MM.1S (cell line): ENCODE measurements at regions not wholly inside any gene's neighbourhood (a gene's known extent, or its start where the extent isn't known, plus 50 kb on each side); places are given as distances from the start of the nearest gene placed in this dataset.

Source experiments
- EZH2 ChIP-seq: fragments of 300-600 bp; sonication (generic); optimal IDR thresholded peaks from 2 replicates; pipeline ENCODE3; 2017; ENCODE audit warnings: low read depth, mild to moderate bottlenecking, antibody characterized with exemption, low read length, mixed read lengths
- EZH2phosphoT487 ChIP-seq: fragments of 300-600 bp; sonication (generic); IDR thresholded peaks from 2 replicates; pipeline ENCODE4 v1.6.1; 2018; ENCODE audit warnings: antibody characterized with exemption, low read length
- TF ChIP-seq, protein P1 (sequence below): fragments of 300-600 bp; sonication (generic); IDR thresholded peaks from 2 replicates; pipeline ENCODE4 v1.5.1; 2016; ENCODE audit warnings: antibody characterized with exemption, low read length, mixed read lengths

DNA sequence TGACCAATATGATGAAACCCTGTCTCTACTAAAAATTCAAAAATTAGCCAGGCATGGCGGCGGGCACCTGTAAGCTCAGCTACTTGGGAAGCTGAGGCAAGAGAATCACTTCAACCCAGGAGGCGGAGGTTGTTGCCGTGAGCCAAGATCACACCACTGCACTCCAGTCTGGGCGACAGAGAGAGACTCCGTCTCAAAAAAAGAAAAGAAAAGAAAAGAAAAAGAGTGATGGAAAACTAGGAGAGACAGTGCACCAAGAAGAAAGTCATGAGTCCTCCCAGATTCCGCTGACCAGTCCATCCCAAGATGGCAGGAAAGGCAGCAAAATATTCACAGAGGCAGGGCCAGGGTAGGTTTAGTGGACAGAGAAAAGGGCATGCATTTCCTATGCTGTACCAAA is 226.9 kb downstream of the ASMT start:
- TF ChIP-seq, protein P1, sequence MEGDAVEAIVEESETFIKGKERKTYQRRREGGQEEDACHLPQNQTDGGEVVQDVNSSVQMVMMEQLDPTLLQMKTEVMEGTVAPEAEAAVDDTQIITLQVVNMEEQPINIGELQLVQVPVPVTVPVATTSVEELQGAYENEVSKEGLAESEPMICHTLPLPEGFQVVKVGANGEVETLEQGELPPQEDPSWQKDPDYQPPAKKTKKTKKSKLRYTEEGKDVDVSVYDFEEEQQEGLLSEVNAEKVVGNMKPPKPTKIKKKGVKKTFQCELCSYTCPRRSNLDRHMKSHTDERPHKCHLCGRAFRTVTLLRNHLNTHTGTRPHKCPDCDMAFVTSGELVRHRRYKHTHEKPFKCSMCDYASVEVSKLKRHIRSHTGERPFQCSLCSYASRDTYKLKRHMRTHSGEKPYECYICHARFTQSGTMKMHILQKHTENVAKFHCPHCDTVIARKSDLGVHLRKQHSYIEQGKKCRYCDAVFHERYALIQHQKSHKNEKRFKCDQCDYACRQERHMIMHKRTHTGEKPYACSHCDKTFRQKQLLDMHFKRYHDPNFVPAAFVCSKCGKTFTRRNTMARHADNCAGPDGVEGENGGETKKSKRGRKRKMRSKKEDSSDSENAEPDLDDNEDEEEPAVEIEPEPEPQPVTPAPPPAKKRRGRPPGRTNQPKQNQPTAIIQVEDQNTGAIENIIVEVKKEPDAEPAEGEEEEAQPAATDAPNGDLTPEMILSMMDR = no peak
- TF ChIP-seq EZH2 (no peak), EZH2phosphoT487 (no peak)
